Mesenchymal stem cell (in vitro differentiated cells and primary cell): ENCODE measurements at regions not wholly inside any gene's neighbourhood (a gene's known extent, or its start where the extent isn't known, plus 50 kb on each side); places are given as distances from the start of the nearest gene placed in this dataset.

Experiments
- DNase-seq: peaks from one replicate; pipeline ENCODE4 v3.0.0-alpha.2; 2013
- H2AFZ ChIP-seq: one replicate; pipeline ENCODE4 v1.6.1; 2013; ENCODE audit warnings: low read depth, mild to moderate bottlenecking, control low read depth, inconsistent platforms, low read length, moderate library complexity
- H2AK5ac ChIP-seq: 2 replicates; pipeline ENCODE4 v1.6.1; 2013; ENCODE audit warnings: low read length, moderate library complexity, mild to moderate bottlenecking, inconsistent platforms; ENCODE audit not compliant: severe bottlenecking
- H2BK120ac ChIP-seq: one replicate; pipeline ENCODE4 v1.6.1; 2013; ENCODE audit warnings: low read depth, mild to moderate bottlenecking, inconsistent platforms, low read length, moderate library complexity
- H2BK12ac ChIP-seq, 2 experiments: one replicate each; pipeline ENCODE4 v1.6.1; 2013; ENCODE audit warnings: inconsistent platforms in 2 of 2, low read length in 2 of 2, mild to moderate bottlenecking in 2 of 2, moderate library complexity in 2 of 2, control low read depth in 1 of 2
- H2BK15ac ChIP-seq: one replicate; pipeline ENCODE4 v1.6.1; 2013; ENCODE audit warnings: mild to moderate bottlenecking, low read depth, inconsistent platforms; ENCODE audit not compliant: poor library complexity, severe bottlenecking
- H2BK5ac ChIP-seq: 2 replicates; pipeline ENCODE4 v1.6.1; 2013; ENCODE audit warnings: low read depth, mild to moderate bottlenecking, low read length, control low read depth, inconsistent platforms; ENCODE audit not compliant: poor library complexity, severe bottlenecking
- H3K14ac ChIP-seq, 2 experiments: one replicate each; pipeline ENCODE4 v1.6.1; 2013; ENCODE audit warnings: inconsistent platforms in 2 of 2, low read length in 2 of 2, control low read depth in 1 of 2, mild to moderate bottlenecking in 1 of 2, moderate library complexity in 1 of 2
- H3K18ac ChIP-seq, 2 experiments: one replicate each; pipeline ENCODE4 v1.6.1; 2013; ENCODE audit warnings: inconsistent platforms in 2 of 2, low read length in 2 of 2, control low read depth in 1 of 2, low read depth in 1 of 2, mild to moderate bottlenecking in 1 of 2
- H3K23ac ChIP-seq, 2 experiments: one replicate each; pipeline ENCODE4 v1.6.1; 2013; ENCODE audit warnings: inconsistent platforms in 2 of 2, low read length in 2 of 2, mild to moderate bottlenecking in 2 of 2, moderate library complexity in 2 of 2, control low read depth in 1 of 2
- H3K27ac ChIP-seq: 2 replicates; pipeline ENCODE4 v1.5.1; 2013; ENCODE audit warnings: mild to moderate bottlenecking, moderate library complexity, low read length, control low read depth, inconsistent platforms; ENCODE audit not compliant: poor library complexity, severe bottlenecking
- H3K27me3 ChIP-seq, 2 experiments: 2 replicates each; pipeline versions ENCODE4 v1.6.1 to v1.7.0; 2013; ENCODE audit warnings: low read length in 2 of 2, mild to moderate bottlenecking in 2 of 2, moderate library complexity in 2 of 2, control low read depth in 1 of 2, inconsistent platforms in 1 of 2; ENCODE audit not compliant: control insufficient read depth in 1 of 2, insufficient read depth in 1 of 2
- H3K36me3 ChIP-seq, 2 experiments: 2 replicates each; pipeline versions ENCODE4 v1.6.1 to v1.7.0; 2013; ENCODE audit warnings: low read length in 2 of 2, control low read depth in 1 of 2, inconsistent platforms in 1 of 2, low read depth in 1 of 2, mild to moderate bottlenecking in 1 of 2; ENCODE audit not compliant: insufficient read depth in 2 of 2, control insufficient read depth in 1 of 2
- H3K4ac ChIP-seq, 2 experiments: one replicate each; pipeline ENCODE4 v1.6.1; 2013; ENCODE audit warnings: inconsistent platforms in 2 of 2, low read length in 2 of 2, mild to moderate bottlenecking in 2 of 2, moderate library complexity in 2 of 2, control low read depth in 1 of 2, low read depth in 1 of 2
- H3K4me1 ChIP-seq: 2 replicates; pipeline ENCODE4 v1.6.1; 2013; ENCODE audit warnings: low read depth, low read length, control low read depth; ENCODE audit not compliant: control insufficient read depth, insufficient read depth
- H3K4me2 ChIP-seq: 2 replicates; pipeline ENCODE4 v1.6.1; 2013; ENCODE audit warnings: low read length, mild to moderate bottlenecking, inconsistent platforms; ENCODE audit not compliant: poor library complexity, severe bottlenecking
- H3K4me3 ChIP-seq, 2 experiments: 2 replicates each; pipeline versions ENCODE4 v1.5.1 to v1.7.0; 2013; ENCODE audit warnings: low read length in 2 of 2, mild to moderate bottlenecking in 2 of 2, control low read depth in 1 of 2, low read depth in 1 of 2; ENCODE audit not compliant: insufficient read depth in 1 of 2
- H3K79me1 ChIP-seq: replicated peaks from 2 replicates; pipeline ENCODE4 v1.6.1; 2013; ENCODE audit warnings: mild to moderate bottlenecking, control low read depth, low read length, inconsistent platforms; ENCODE audit not compliant: poor library complexity, severe bottlenecking
- H3K9ac ChIP-seq: 2 replicates; pipeline ENCODE4 v1.7.0; 2013; ENCODE audit warnings: mild to moderate bottlenecking, low read length, moderate library complexity
- H3K9me3 ChIP-seq: 2 replicates; pipeline ENCODE4 v1.7.0; 2013; ENCODE audit warnings: mild to moderate bottlenecking, low read length; ENCODE audit not compliant: control insufficient read depth
- H4K8ac ChIP-seq: one replicate; pipeline ENCODE4 v1.6.1; 2013; ENCODE audit warnings: inconsistent platforms, mild to moderate bottlenecking, low read length, moderate library complexity
- H4K91ac ChIP-seq: one replicate; pipeline ENCODE4 v1.6.1; 2013; ENCODE audit warnings: mild to moderate bottlenecking, low read length, inconsistent platforms
- WGBS: methylation state at CpG from one replicate; pipeline ENCODE4 v1.1.7; 2013; ENCODE audit warnings: mixed read lengths; 5-methylcytosine and 5-hydroxymethylcytosine counted together

DNA sequence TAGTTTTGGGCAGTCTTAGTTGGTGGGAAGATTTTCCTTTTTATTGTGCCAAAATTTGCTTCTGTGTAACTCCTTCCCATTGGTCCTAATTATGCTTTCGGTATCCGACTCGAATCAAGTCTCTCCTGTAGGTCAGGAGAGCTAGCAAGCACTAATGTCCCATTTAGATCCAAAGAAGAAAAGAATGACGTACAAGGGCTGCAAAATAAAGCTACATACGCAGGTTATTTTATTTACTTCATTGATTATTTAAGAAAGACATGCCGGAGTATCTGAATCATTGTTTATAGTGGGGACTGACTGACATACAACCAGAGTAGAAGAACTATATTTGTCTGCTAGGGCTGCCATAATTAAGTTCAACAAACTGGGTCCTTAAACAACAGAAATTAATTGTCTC, 648.5 kb downstream of the CPS1 start:
- no peak overlapping the region for H3K27ac ChIP-seq
- no peak overlapping the region for H2AK5ac ChIP-seq
- H3K36me3 ChIP-seq, result no peaks in the 10 kb centered on the region
- H3K4ac ChIP-seq, result no peak overlapping the region
- H2AFZ ChIP-seq, result no peak overlapping the region
- no peaks in the 10 kb centered on the region for H3K4me1 ChIP-seq
- H3K4me3 ChIP-seq, result no peak overlapping the region
- H2BK5ac ChIP-seq, result no peak overlapping the region
- no peak overlapping the region for H2BK15ac ChIP-seq
- no peak overlapping the region for H2BK120ac ChIP-seq
- no peak overlapping the region for H4K91ac ChIP-seq
- no peak overlapping the region for H3K4me2 ChIP-seq
- H3K9me3 ChIP-seq, result no peaks in the 10 kb centered on the region
- H4K8ac ChIP-seq, result no peak overlapping the region
- 96% methylated on average over 3 of the region's 6 CpGs for WGBS
- H3K27me3 ChIP-seq, result no peaks in the 10 kb centered on the region
- no peak overlapping the region for H3K18ac ChIP-seq
- no peak overlapping the region for H3K9ac ChIP-seq
- H3K14ac ChIP-seq, result no peak overlapping the region
- H3K79me1 ChIP-seq, result no peaks in the 10 kb centered on the region
- no peak overlapping the region for H2BK12ac ChIP-seq
- no peak overlapping the region for H3K23ac ChIP-seq
- DNase-seq, result no peak

DNA sequence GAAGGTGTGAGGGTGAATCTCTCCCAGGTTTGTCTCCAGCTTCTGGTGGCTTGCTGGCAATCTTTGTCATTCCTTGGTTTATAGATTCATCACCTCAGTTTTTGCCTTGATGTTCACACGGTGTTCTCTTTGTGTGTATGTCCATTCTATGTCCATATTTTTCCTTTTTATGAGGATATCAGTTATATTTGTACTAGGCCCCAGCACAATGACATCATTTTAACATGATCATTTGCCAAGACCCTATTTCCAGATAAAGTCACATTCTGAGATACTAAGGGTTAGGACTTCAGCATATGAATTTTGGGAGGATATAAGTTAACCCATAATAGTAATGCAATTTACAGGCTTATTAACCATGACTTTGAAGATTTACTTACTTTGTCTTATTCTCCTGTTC, 649.0 kb downstream of the CPS1 start:
- Histone ChIP-seq H3K4me3 (no peak overlapping the region), H3K23ac (no peak overlapping the region), H3K9ac (no peak overlapping the region), H2BK120ac (no peak overlapping the region), H3K9me3 (no peaks in the 10 kb centered on the region), H3K27ac (no peak overlapping the region), H2AK5ac (no peak overlapping the region), H2AFZ (no peak overlapping the region), H4K8ac (no peak overlapping the region), H3K36me3 (no peaks in the 10 kb centered on the region), H3K4me1 (no peaks in the 10 kb centered on the region), H3K18ac (no peak overlapping the region), H2BK5ac (no peak overlapping the region), H3K4ac (no peak overlapping the region), H3K4me2 (no peak overlapping the region), H3K79me1 (no peaks in the 10 kb centered on the region), H4K91ac (no peak overlapping the region), H3K27me3 (no peaks in the 10 kb centered on the region), H2BK15ac (no peak overlapping the region), H2BK12ac (no peak overlapping the region), H3K14ac (no peak overlapping the region)
- no peak for DNase-seq
- no CpG with 5 or more reads among the region's 1 CpG for WGBS

DNA sequence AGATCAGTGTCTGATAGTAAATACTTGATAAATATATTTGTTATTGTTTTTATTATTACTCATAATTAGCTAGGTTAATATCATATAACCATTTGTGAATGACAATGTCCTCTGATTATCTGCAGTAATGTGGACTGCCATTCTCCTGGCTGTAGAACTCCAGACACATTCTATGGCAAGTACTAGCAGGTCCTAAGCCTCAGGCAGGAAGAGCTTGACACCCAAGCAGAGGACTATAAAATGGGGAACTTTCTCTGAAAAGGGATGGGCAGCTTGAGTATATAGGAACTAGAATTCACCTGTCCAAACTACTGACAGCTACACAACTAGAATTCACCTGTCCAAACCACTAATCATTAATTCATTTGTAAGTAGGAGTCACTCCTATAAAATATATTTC, 649.4 kb downstream of the CPS1 start:
- no peak overlapping the region for H4K91ac ChIP-seq
- no peak overlapping the region for H2BK15ac ChIP-seq
- H3K23ac ChIP-seq, result no peak overlapping the region
- H3K18ac ChIP-seq, result no peak overlapping the region
- H2AFZ ChIP-seq, result no peak overlapping the region
- DNase-seq, result no peak
- H3K36me3 ChIP-seq, result no peaks in the 10 kb centered on the region
- H3K4me3 ChIP-seq, result no peak overlapping the region
- H3K4me1 ChIP-seq, result no peaks in the 10 kb centered on the region
- no peaks in the 10 kb centered on the region for H3K9me3 ChIP-seq
- H3K4me2 ChIP-seq, result no peak overlapping the region
- no peak overlapping the region for H3K27ac ChIP-seq
- H3K14ac ChIP-seq, result no peak overlapping the region
- H2BK120ac ChIP-seq, result no peak overlapping the region
- H3K79me1 ChIP-seq, result no peaks in the 10 kb centered on the region
- H2BK5ac ChIP-seq, result no peak overlapping the region
- H3K9ac ChIP-seq, result no peak overlapping the region
- H3K4ac ChIP-seq, result no peak overlapping the region
- no peak overlapping the region for H2BK12ac ChIP-seq
- no peaks in the 10 kb centered on the region for H3K27me3 ChIP-seq
- H2AK5ac ChIP-seq, result no peak overlapping the region
- no peak overlapping the region for H4K8ac ChIP-seq

DNA sequence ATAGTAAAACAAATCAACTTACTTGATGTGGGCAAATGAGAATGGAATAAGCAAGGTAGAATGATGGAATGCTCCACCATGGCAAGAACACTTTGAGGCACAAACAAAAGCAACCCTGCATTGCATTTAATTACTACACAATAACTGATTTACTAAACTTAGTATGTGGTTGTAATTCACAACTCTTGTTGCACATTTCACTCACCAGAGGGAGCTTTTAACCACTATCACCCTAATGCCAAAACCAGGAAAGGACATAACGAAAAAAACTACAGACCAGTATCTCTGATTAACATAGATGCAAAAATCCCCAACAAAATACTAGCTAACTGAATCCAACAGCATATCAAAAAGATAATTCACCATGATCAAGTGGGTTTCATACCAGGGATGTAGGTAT, 659.8 kb downstream of the CPS1 start:
- Histone ChIP-seq H4K91ac (no peak overlapping the region), H3K9me3 (no peaks in the 10 kb centered on the region), H2BK120ac (no peak overlapping the region), H2BK15ac (no peak overlapping the region), H2AK5ac (no peak overlapping the region), H3K4me1 (no peaks in the 10 kb centered on the region), H3K4ac (no peak overlapping the region), H3K23ac (no peak overlapping the region), H3K4me3 (no peak overlapping the region), H3K79me1 (no peaks in the 10 kb centered on the region), H3K9ac (no peak overlapping the region), H3K27ac (no peak overlapping the region), H3K36me3 (no peaks in the 10 kb centered on the region), H2AFZ (no peak overlapping the region), H2BK12ac (no peak overlapping the region), H3K27me3 (no peaks in the 10 kb centered on the region), H4K8ac (no peak overlapping the region), H3K4me2 (no peak overlapping the region), H3K14ac (no peak overlapping the region), H3K18ac (no peak overlapping the region), H2BK5ac (no peak overlapping the region)
- WGBS, result 54% methylated on average over 1 of the region's 1 CpG
- DNase-seq, result peak; percentile 23
